ENCODE measurements at regions not wholly inside any gene's neighbourhood (a gene's known extent, or its start where the extent isn't known, plus 50 kb on each side); places are given as distances from the start of the nearest gene placed in this dataset.

DNA sequence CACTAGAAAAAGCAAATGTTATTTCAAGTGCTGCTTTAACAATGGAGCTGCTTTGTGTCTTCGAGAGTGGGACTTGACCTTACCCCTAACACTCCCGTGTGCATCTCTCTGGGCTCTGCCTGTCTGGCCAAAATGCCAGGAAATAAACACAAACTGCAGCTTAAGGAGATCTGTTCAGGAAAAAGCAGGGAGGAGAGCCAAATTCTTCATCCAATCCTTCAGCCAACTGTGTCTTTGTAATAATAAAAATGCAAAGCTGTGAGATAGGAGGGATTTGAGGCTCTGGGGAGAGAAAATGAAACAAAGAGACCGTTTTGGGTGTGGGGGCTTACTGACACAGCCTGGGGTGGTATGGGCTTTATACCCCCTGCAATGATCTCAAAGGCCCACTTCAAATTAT lies 85.8 kb upstream of the WSCD2 start:
- no peaks in the 10 kb centered on the region for H3K9me3 ChIP-seq (replicated peaks; ENCODE audit: insufficient read depth, low read length)
- no peak overlapping the region for H3K27ac ChIP-seq (ENCODE audit: low read length)
- H3F3A ChIP-seq (ENCODE audit: insufficient read depth, low read length), result peaks cover 11% of the 10 kb centered on the region
- H2AFZ ChIP-seq (ENCODE audit: low read length), result no peak overlapping the region
- H3K9me2 ChIP-seq (replicated peaks; ENCODE audit: insufficient read depth, low read length), result no peaks in the 10 kb centered on the region
- no peaks in the 10 kb centered on the region for H3K27me3 ChIP-seq (replicated peaks; ENCODE audit: insufficient read depth, low read length)
- H3K79me2 ChIP-seq (ENCODE audit: low read length), result no peaks in the 10 kb centered on the region
- H3K4me2 ChIP-seq (ENCODE audit: low read depth, low read length), result no peak overlapping the region
- H3K4me1 ChIP-seq (ENCODE audit: low read length), result peaks cover 29% of the 10 kb centered on the region
- H4K20me1 ChIP-seq (ENCODE audit: insufficient read depth, low read length), result no peaks in the 10 kb centered on the region
- TF ChIP-seq EZH2 (optimal IDR thresholded peaks at IDR 0.05; ENCODE audit: low read depth, low read length) (no peak), EZH2phosphoT487 (IDR thresholded peaks at IDR 0.05; ENCODE audit: low read length) (no peak), CTCF (IDR thresholded peaks at IDR 0.05; ENCODE audit: low read length) (no peak)
- DNase-seq, result no peak
- H3K4me3 ChIP-seq (ENCODE audit: low read length), result no peak overlapping the region
- no peaks in the 10 kb centered on the region for H3K36me3 ChIP-seq (replicated peaks; ENCODE audit: insufficient read depth, low read length)
- no peak overlapping the region for H3K9ac ChIP-seq (ENCODE audit: low read length)

DNA sequence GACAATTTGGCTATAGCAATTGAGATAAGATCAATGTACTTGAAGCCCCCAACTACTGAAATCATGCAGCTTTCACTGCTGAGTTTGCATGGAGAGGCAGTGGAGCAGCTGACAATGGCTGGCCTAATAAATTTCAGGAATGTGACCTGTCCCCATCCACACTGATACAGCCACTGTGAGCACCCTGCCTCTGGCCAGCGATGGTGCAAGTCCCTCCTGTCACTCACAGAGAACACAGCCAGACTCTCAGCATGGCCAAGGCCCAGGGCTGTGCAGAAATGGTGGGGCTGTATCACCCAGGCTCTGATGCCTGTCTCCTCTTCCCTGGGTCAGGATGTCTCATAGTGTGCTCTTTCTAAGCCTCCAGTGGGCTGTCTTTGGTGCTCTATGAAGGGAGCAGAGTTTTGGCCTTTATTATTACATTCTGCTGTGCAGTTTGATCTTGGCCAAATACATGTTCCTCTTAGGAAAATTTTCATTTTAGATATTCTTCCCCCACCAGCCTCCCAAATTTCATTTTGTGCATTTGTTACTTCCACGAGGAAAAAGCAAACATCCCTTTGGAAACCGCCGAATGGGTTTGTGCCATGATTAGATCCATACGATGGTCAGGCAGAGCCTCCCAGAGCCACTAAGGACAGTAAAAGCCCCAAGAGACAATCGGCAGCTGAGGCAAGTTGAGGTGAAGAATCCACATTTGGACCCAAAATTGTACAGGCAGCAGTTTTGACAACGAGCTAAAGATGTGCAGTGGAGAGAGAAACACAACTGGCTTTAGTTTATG lies 85.1 kb upstream of the WSCD2 start:
- Histone ChIP-seq H3K9me2 (replicated peaks; ENCODE audit: insufficient read depth, low read length) (no peaks in the 10 kb centered on the region), H4K20me1 (ENCODE audit: insufficient read depth, low read length) (no peaks in the 10 kb centered on the region)

GRCh38 chr12:108046135-108046534 lies 83.0 kb upstream of the WSCD2 start:
- Histone ChIP-seq H2AFZ (ENCODE audit: low read length) (no peak overlapping the region), H3K36me3 (replicated peaks; ENCODE audit: insufficient read depth, low read length) (no peaks in the 10 kb centered on the region), H3K9me2 (replicated peaks; ENCODE audit: insufficient read depth, low read length) (no peaks in the 10 kb centered on the region), H3K27me3 (replicated peaks; ENCODE audit: insufficient read depth, low read length) (no peaks in the 10 kb centered on the region), H3K4me1 (ENCODE audit: low read length) (peaks cover 27% of the 10 kb centered on the region), H3K4me3 (ENCODE audit: low read length) (0 out of 2 replicates have a peak overlapping the region, but pooled peaks have one; percentile 37), H3K9me3 (replicated peaks; ENCODE audit: insufficient read depth, low read length) (no peaks in the 10 kb centered on the region), H3K27ac (ENCODE audit: low read length) (no peak overlapping the region), H4K20me1 (ENCODE audit: insufficient read depth, low read length) (no peaks in the 10 kb centered on the region), H3K4me2 (ENCODE audit: low read depth, low read length) (peak overlapping the region; percentile 68; the same call in 1 of the 2 replicates), H3K79me2 (ENCODE audit: low read length) (no peaks in the 10 kb centered on the region), H3K9ac (ENCODE audit: low read length) (no peak overlapping the region), H3F3A (ENCODE audit: insufficient read depth, low read length) (peaks cover 11% of the 10 kb centered on the region)
- TF ChIP-seq EZH2phosphoT487 (IDR thresholded peaks at IDR 0.05; ENCODE audit: low read length), result no peak
- TF ChIP-seq EZH2 (optimal IDR thresholded peaks at IDR 0.05; ENCODE audit: low read depth, low read length), result no peak
- TF ChIP-seq CTCF (IDR thresholded peaks at IDR 0.05; ENCODE audit: low read length), result no peak
- no peak for DNase-seq

More for the DNA sequence above, 85.1 kb upstream of the WSCD2 start:
- Histone ChIP-seq H3K4me2 (ENCODE audit: low read depth, low read length) (no peak overlapping the region), H3K27me3 (replicated peaks; ENCODE audit: insufficient read depth, low read length) (no peaks in the 10 kb centered on the region), H3K27ac (ENCODE audit: low read length) (no peak overlapping the region), H3K79me2 (ENCODE audit: low read length) (no peaks in the 10 kb centered on the region), H3K4me3 (ENCODE audit: low read length) (no peak overlapping the region), H3F3A (ENCODE audit: insufficient read depth, low read length) (peaks cover 11% of the 10 kb centered on the region), H3K9ac (ENCODE audit: low read length) (no peak overlapping the region), H3K4me1 (ENCODE audit: low read length) (peaks cover 31% of the 10 kb centered on the region), H2AFZ (ENCODE audit: low read length) (no peak overlapping the region), H3K9me3 (replicated peaks; ENCODE audit: insufficient read depth, low read length) (no peaks in the 10 kb centered on the region), H3K36me3 (replicated peaks; ENCODE audit: insufficient read depth, low read length) (no peaks in the 10 kb centered on the region)
- no peak for TF ChIP-seq CTCF (IDR thresholded peaks at IDR 0.05; ENCODE audit: low read length)
- no peak for TF ChIP-seq EZH2phosphoT487 (IDR thresholded peaks at IDR 0.05; ENCODE audit: low read length)
- TF ChIP-seq EZH2 (optimal IDR thresholded peaks at IDR 0.05; ENCODE audit: low read depth, low read length), result no peak
- no peak for DNase-seq
